ENCODE measurements at regions not wholly inside any gene's neighbourhood (a gene's known extent, or its start where the extent isn't known, plus 50 kb on each side); places are given as distances from the start of the nearest gene placed in this dataset.

- Histone ChIP-seq H3K9me3 (ENCODE audit: insufficient read depth, low read depth, low read length) (no peaks in the 10 kb centered on the region), H3K27ac (ENCODE audit: low read depth, low read length) (no peak overlapping the region), H3K4me1 (ENCODE audit: insufficient read depth, low read length) (peaks cover 4% of the 10 kb centered on the region; the same call in 1 of the 2 replicates), H3K36me3 (ENCODE audit: insufficient read depth, low read length) (no peaks in the 10 kb centered on the region), H3K4me3 (ENCODE audit: low read length) (no peak overlapping the region), H3K27me3 (ENCODE audit: insufficient read depth, low read length) (no peaks in the 10 kb centered on the region), H3K9ac (ENCODE audit: low read depth, low read length) (no peak overlapping the region)
- 74% methylated on average over 3 of the region's 4 CpGs for WGBS
Measured at GRCh38 chr3:178300441-178300959, 235.7 kb upstream of the KCNMB2 start.

GRCh38 chr3:178302966-178303930 is 233.0 kb upstream of the KCNMB2 start:
- Histone ChIP-seq H3K27me3 (ENCODE audit: insufficient read depth, low read length) (no peaks in the 10 kb centered on the region), H3K27ac (ENCODE audit: low read depth, low read length) (no peak overlapping the region), H3K4me1 (ENCODE audit: insufficient read depth, low read length) (peaks cover 4% of the 10 kb centered on the region; the same call in 1 of the 2 replicates), H3K36me3 (ENCODE audit: insufficient read depth, low read length) (no peaks in the 10 kb centered on the region), H3K9ac (ENCODE audit: low read depth, low read length) (no peak overlapping the region), H3K4me3 (ENCODE audit: low read length) (no peak overlapping the region), H3K9me3 (ENCODE audit: insufficient read depth, low read depth, low read length) (no peaks in the 10 kb centered on the region)
- 94% methylated on average over 6 of the region's 6 CpGs for WGBS

- Histone ChIP-seq H3K4me3 (ENCODE audit: low read length) (no peak overlapping the region), H3K9me3 (ENCODE audit: insufficient read depth, low read depth, low read length) (no peaks in the 10 kb centered on the region), H3K27ac (ENCODE audit: low read depth, low read length) (no peak overlapping the region), H3K4me1 (ENCODE audit: insufficient read depth, low read length) (peaks cover 4% of the 10 kb centered on the region; the same call in 1 of the 2 replicates), H3K9ac (ENCODE audit: low read depth, low read length) (no peak overlapping the region), H3K36me3 (ENCODE audit: insufficient read depth, low read length) (no peaks in the 10 kb centered on the region), H3K27me3 (ENCODE audit: insufficient read depth, low read length) (no peaks in the 10 kb centered on the region)
- 100% methylated on average over 1 of the region's 1 CpG for WGBS
Measured at GRCh38 chr3:178304758-178305467, 231.3 kb upstream of the KCNMB2 start.

DNA sequence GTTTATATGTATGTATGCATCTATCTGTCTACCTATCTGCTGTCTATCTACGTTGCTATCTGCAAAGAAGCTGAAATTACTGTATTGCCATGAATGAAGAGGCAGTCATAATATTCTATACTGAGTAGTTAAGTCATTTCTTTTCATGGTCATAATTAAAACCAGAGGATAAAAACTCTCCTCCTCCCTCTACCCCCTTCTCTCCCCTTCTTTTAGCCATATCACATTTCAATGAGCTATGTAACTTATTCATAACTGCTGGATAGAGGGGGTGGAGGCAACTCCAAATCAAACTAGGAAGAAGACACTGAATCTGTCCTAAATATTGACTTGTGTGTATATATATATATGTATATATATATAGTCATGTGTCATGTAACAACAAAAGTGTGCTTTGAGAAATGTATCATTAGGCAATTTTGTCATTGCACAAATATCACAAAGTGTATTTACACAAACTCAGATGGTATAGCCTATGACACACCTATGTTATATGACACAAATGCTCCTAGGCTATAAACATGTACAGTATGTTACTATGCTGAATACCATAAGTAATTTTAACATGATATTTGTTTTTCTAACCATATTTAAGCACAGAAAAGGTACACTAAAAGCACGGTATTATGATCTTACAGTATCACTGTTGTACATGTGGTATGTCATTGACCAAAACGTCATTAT is 229.7 kb upstream of the KCNMB2 start:
- Histone ChIP-seq H3K36me3 (ENCODE audit: insufficient read depth, low read length) (no peaks in the 10 kb centered on the region), H3K27me3 (ENCODE audit: insufficient read depth, low read length) (no peaks in the 10 kb centered on the region), H3K4me1 (ENCODE audit: insufficient read depth, low read length) (no peaks in the 10 kb centered on the region), H3K4me3 (ENCODE audit: low read length) (no peak overlapping the region), H3K9me3 (ENCODE audit: insufficient read depth, low read depth, low read length) (no peaks in the 10 kb centered on the region), H3K9ac (ENCODE audit: low read depth, low read length) (no peak overlapping the region), H3K27ac (ENCODE audit: low read depth, low read length) (no peak overlapping the region)
- 83% methylated on average over 2 of the region's 3 CpGs for WGBS

DNA sequence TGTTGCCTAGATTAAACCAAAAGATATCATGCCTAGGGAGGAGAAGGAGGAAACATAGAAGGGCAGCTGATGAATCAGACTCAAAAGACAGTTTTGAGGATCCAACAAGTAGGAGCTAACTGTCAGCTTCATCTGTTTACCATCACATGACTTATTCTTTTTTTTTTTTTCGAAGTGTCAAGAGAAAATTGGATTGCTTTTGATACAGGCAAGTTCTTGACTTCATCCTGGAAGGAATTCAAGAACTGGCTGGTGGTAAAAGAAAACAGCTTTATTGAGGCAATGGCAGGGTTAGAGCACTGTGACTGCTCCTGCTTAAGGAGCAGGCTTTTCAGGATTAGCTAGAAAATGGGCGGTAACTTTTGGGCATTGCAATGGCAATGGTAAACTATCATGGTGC is 227.5 kb upstream of the KCNMB2 start:
- whole genome bisulfite sequencing = 97% methylated on average over 2 of the region's 2 CpGs
- Histone ChIP-seq H3K27ac (ENCODE audit: low read depth, low read length) (no peak overlapping the region), H3K36me3 (ENCODE audit: insufficient read depth, low read length) (no peaks in the 10 kb centered on the region), H3K9ac (ENCODE audit: low read depth, low read length) (no peak overlapping the region), H3K4me1 (ENCODE audit: insufficient read depth, low read length) (no peaks in the 10 kb centered on the region), H3K4me3 (ENCODE audit: low read length) (no peak overlapping the region), H3K9me3 (ENCODE audit: insufficient read depth, low read depth, low read length) (no peaks in the 10 kb centered on the region), H3K27me3 (ENCODE audit: insufficient read depth, low read length) (no peaks in the 10 kb centered on the region)

- Histone ChIP-seq H3K9ac (ENCODE audit: low read depth, low read length) (no peak overlapping the region), H3K4me3 (ENCODE audit: low read length) (no peak overlapping the region), H3K4me1 (ENCODE audit: insufficient read depth, low read length) (no peaks in the 10 kb centered on the region), H3K27ac (ENCODE audit: low read depth, low read length) (no peak overlapping the region), H3K9me3 (ENCODE audit: insufficient read depth, low read depth, low read length) (no peaks in the 10 kb centered on the region), H3K27me3 (ENCODE audit: insufficient read depth, low read length) (no peaks in the 10 kb centered on the region), H3K36me3 (ENCODE audit: insufficient read depth, low read length) (no peaks in the 10 kb centered on the region)
Measured at GRCh38 chr3:178310949-178311348, 225.3 kb upstream of the KCNMB2 start.

DNA sequence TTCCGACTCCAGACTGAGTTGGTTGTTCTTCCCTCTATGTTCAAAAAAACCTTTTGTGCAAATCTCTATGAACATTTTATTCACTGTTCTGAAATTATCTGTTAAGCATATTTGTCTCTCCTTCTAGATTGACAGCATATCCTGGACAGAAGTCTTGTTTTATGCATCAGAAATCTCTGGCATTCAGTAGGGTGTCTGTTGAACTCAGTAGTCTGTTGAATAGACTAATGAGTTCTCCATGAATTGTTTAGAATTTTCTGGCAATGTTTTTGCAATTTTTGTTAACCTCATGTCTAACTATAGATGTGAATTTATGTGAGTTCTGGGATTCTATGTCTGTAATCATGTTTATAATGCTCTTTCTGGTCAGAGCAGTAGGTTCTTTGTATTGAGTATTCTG is 222.5 kb upstream of the KCNMB2 start:
- no peaks in the 10 kb centered on the region for H3K27me3 ChIP-seq (ENCODE audit: insufficient read depth, low read length)
- no peaks in the 10 kb centered on the region for H3K9me3 ChIP-seq (ENCODE audit: insufficient read depth, low read depth, low read length)

DNA sequence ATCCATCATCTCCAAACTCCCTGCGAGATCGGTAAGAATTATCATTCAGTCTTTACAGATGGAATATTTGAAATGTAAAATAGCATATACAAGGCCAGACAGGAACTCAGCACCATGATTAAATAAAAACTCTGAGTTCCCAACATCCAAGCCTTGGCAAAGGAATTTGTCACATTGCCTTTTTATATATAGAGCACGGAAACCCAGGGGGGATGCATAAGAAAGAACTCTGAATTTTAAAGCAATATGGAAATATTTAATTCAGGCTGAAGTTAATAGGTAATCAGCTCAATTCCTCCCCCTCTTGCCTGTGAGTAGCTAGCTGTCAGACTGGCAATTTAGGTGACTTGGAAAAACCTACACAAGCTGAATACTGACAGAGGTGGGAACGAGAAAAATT is 217.9 kb upstream of the KCNMB2 start:
- no peak overlapping the region for H3K27ac ChIP-seq (ENCODE audit: low read depth, low read length)
- H3K9ac ChIP-seq (ENCODE audit: low read depth, low read length) = no peak overlapping the region
- no peaks in the 10 kb centered on the region for H3K36me3 ChIP-seq (ENCODE audit: insufficient read depth, low read length)
- no peaks in the 10 kb centered on the region for H3K27me3 ChIP-seq (ENCODE audit: insufficient read depth, low read length)
- H3K4me1 ChIP-seq (ENCODE audit: insufficient read depth, low read length) = no peaks in the 10 kb centered on the region
- H3K4me3 ChIP-seq (ENCODE audit: low read length) = no peak overlapping the region
- no peaks in the 10 kb centered on the region for H3K9me3 ChIP-seq (ENCODE audit: insufficient read depth, low read depth, low read length)
- WGBS = 91% methylated on average over 4 of the region's 4 CpGs

More for the DNA sequence above, 222.5 kb upstream of the KCNMB2 start:
- Histone ChIP-seq H3K4me3 (ENCODE audit: low read length) (no peak overlapping the region), H3K36me3 (ENCODE audit: insufficient read depth, low read length) (no peaks in the 10 kb centered on the region), H3K9ac (ENCODE audit: low read depth, low read length) (no peak overlapping the region), H3K4me1 (ENCODE audit: insufficient read depth, low read length) (no peaks in the 10 kb centered on the region), H3K27ac (ENCODE audit: low read depth, low read length) (no peak overlapping the region)
- WGBS = 89% methylated on average over 1 of the region's 1 CpG

DNA sequence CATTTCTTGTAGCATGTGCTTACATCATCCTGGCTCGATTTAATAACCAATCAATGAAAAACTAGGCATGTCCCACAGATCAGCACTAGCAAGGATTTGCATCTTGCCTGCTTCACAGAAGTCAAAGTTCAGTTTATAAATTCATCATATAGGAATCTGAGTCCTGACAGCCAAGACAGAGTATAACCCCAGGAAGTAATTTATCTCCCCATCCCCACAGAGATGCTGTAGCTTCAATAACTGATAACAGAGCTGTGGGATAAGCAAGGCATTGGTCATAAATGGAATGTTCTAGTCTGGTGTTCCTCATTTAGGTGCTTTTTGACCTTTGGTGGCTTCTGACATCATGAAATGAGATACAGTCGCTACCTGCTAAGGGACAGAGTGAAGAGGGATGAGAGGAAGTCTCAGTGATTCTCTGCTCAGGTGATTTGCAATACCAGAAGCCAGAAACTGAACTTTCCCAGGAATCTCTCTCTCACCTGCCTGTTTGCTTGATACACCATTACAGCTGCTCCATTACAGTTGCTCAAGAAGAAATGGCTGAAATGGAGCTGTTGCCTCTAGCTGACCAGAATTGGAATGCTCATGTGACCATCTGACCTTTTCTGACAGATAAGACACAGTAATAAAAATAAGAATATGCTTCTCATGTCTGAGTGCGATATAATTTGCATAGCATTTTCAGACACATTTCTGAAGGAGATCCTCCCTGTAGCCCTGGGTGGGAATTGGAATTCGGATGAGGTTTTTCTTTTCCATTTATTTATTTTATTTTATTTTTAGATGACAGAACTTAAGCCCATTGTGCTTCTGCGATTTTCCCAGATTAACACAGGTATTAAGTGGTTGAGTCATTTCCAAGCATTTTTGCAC is 217.1 kb upstream of the KCNMB2 start:
- no peaks in the 10 kb centered on the region for H3K27me3 ChIP-seq (ENCODE audit: insufficient read depth, low read length)
- H3K36me3 ChIP-seq (ENCODE audit: insufficient read depth, low read length) = no peaks in the 10 kb centered on the region
- 76% methylated on average over 4 of the region's 5 CpGs for WGBS
- no peaks in the 10 kb centered on the region for H3K4me1 ChIP-seq (ENCODE audit: insufficient read depth, low read length)
- H3K9me3 ChIP-seq (ENCODE audit: insufficient read depth, low read depth, low read length) = no peaks in the 10 kb centered on the region
- no peak overlapping the region for H3K27ac ChIP-seq (ENCODE audit: low read depth, low read length)
- H3K9ac ChIP-seq (ENCODE audit: low read depth, low read length) = no peak overlapping the region
- no peak overlapping the region for H3K4me3 ChIP-seq (ENCODE audit: low read length)

Data from HUES64 (cell line).